ENCODE measurements at regions not wholly inside any gene's neighbourhood (a gene's known extent, or its start where the extent isn't known, plus 50 kb on each side); places are given as distances from the start of the nearest gene placed in this dataset.

DNA sequence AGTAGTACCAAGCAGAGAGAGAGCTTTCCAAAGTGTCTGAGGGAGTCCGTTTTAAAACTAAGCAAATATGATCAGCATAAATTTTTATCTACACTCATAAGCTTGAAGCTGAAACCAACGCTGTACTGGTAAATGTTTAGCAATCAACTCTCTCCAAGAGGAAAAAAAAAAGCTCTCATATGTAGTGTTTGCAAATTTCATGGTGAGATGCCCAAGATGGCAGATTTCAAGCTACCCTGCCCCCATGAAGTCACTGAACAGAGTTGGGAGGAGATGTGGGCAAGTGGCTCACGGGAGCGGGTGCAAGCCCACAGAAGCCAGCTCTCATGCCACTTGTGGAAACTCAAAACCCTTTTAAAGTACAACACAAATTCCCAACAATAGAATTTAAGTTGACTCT is 475.8 kb downstream of the BCAT1 start:
- Histone ChIP-seq H3K4me1 (peaks cover 0 to 13% (median 0%) of the 10 kb centered on the region in 4 donors), H3K9me3 (no peaks in the 10 kb centered on the region), H3K36me3 (no peaks in the 10 kb centered on the region), H3K27me3 (no peaks in the 10 kb centered on the region), H3K27ac (no peak overlapping the region), H3K4me3 (no peak overlapping the region)
- TF ChIP-seq, protein P1, sequence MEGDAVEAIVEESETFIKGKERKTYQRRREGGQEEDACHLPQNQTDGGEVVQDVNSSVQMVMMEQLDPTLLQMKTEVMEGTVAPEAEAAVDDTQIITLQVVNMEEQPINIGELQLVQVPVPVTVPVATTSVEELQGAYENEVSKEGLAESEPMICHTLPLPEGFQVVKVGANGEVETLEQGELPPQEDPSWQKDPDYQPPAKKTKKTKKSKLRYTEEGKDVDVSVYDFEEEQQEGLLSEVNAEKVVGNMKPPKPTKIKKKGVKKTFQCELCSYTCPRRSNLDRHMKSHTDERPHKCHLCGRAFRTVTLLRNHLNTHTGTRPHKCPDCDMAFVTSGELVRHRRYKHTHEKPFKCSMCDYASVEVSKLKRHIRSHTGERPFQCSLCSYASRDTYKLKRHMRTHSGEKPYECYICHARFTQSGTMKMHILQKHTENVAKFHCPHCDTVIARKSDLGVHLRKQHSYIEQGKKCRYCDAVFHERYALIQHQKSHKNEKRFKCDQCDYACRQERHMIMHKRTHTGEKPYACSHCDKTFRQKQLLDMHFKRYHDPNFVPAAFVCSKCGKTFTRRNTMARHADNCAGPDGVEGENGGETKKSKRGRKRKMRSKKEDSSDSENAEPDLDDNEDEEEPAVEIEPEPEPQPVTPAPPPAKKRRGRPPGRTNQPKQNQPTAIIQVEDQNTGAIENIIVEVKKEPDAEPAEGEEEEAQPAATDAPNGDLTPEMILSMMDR (IDR thresholded peaks at IDR 0.05) = no peak
- intact Hi-C loops (cut with DNase I; ENCODE audit: low total_unique reads) = no loop called here
- no peak for DNase-seq

DNA sequence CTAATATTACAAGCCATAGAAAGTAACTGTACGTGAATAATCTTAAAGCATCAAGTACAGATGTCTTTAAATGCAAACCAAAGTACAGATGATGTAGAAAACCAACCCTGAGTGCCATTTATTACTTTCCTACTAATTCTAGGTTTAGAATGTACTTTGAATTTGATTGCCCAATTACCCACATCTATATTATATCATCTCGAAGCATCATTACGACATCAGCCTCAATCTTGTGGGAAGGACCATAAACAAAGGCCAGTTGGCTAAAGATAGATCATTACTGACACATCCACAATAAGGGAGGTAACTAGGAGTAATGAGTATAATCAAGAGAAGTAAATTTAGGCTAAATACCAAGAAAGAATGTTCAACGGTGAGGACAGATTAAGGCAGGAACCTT is 478.9 kb downstream of the BCAT1 start:
- intact Hi-C loops (cut with DNase I; ENCODE audit: low total_unique reads) = no loop called here
- H3K27ac ChIP-seq = no peak overlapping the region
- TF ChIP-seq, protein P1 (IDR thresholded peaks at IDR 0.05) = no peak
- peaks cover 0 to 21% (median 0%) of the 10 kb centered on the region in 4 donors for H3K4me1 ChIP-seq
- H3K27me3 ChIP-seq = no peaks in the 10 kb centered on the region
- no peak overlapping the region for H3K4me3 ChIP-seq
- DNase-seq = no peak
- no peaks in the 10 kb centered on the region for H3K9me3 ChIP-seq
- H3K36me3 ChIP-seq = no peaks in the 10 kb centered on the region

DNA sequence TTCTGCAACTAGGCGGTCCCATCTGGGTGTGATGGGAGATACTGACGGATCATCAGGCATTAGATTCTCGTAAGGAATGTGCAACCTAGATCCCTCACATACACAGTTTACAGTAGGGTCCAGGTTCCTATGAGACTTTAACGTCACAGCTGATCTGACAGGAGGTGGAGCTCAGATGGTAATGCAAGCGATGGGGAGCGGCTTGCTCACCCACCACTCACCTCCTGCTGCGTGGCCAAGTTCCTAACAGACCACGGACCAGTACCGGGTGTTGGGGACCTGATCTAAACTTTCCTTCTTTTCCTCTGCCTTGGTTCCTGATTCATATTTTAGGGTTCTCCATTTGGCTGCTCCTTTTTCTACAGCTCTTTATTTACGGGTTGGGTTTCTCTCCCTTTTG is 479.8 kb downstream of the BCAT1 start:
- intact Hi-C loops (cut with DNase I; ENCODE audit: low total_unique reads) = no loop called here
- no peaks in the 10 kb centered on the region for H3K36me3 ChIP-seq
- H3K4me1 ChIP-seq = peaks cover 0 to 21% (median 0%) of the 10 kb centered on the region in 4 donors
- H3K27ac ChIP-seq = no peak overlapping the region
- no peaks in the 10 kb centered on the region for H3K27me3 ChIP-seq
- H3K4me3 ChIP-seq = no peak overlapping the region
- DNase-seq = no peak
- H3K9me3 ChIP-seq = no peaks in the 10 kb centered on the region
- TF ChIP-seq, protein P1 (IDR thresholded peaks at IDR 0.05) = no peak

GRCh38 chr12:24467226-24467625 is 481.7 kb downstream of the BCAT1 start:
- H3K4me1 ChIP-seq = peaks cover 0 to 21% (median 0%) of the 10 kb centered on the region in 4 donors
- no peak overlapping the region for H3K27ac ChIP-seq
- H3K36me3 ChIP-seq = no peaks in the 10 kb centered on the region
- intact Hi-C loops (cut with DNase I; ENCODE audit: low total_unique reads) = no loop called here
- TF ChIP-seq, protein P1 (IDR thresholded peaks at IDR 0.05) = no peak
- no peaks in the 10 kb centered on the region for H3K27me3 ChIP-seq
- DNase-seq = no peak
- no peak overlapping the region for H3K4me3 ChIP-seq
- no peaks in the 10 kb centered on the region for H3K9me3 ChIP-seq

DNA sequence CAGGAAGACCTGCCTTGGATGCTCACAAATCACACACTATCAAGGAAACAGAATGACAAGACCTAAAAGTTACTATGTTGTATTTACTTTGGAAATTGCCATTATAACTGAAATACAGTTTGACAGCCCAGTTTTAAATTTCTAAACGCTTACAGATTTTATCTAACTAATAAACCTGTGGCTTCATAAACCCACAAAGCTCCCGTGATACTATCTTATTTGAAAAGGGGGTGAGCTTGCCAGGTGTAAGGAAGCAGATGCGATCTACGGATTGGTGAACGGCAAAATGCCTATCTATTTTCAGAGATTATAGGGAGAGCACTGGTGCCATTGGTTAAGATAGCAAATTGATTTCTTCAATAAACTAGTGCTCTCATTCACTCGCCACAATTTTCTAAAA is 485.5 kb downstream of the BCAT1 start:
- TF ChIP-seq, protein P1 (IDR thresholded peaks at IDR 0.05) = no peak
- no peaks in the 10 kb centered on the region for H3K27me3 ChIP-seq

DNA sequence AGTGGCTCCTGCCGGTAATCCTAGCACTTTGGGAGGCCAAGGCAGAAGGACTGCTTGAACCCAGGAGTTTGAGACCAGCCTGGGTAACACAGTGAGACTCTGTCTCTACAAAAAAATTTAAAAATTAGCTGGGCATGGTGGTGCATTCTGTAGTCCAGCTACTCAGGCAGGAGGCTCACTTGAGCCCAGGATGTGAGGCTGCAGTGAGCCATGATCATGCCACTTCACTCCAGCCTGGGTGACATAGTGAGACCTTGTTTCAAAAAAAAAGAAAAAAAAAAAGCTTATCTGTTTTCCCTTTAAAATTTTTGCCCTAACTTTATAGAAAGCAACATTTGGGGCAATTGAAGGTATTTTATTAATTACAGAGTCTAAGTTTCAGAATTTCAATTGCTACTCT is 486.0 kb downstream of the BCAT1 start:
- no peak for DNase-seq
- H3K27ac ChIP-seq = no peak overlapping the region
- H3K9me3 ChIP-seq = no peaks in the 10 kb centered on the region
- no peak overlapping the region for H3K4me3 ChIP-seq
- no peaks in the 10 kb centered on the region for H3K36me3 ChIP-seq
- intact Hi-C loops (cut with DNase I; ENCODE audit: low total_unique reads) = no loop called here
- TF ChIP-seq, protein P1 (IDR thresholded peaks at IDR 0.05) = no peak
- no peaks in the 10 kb centered on the region for H3K27me3 ChIP-seq
- peaks cover 0 to 15% (median 0%) of the 10 kb centered on the region in 4 donors for H3K4me1 ChIP-seq

More for the DNA sequence above, 485.5 kb downstream of the BCAT1 start:
- Histone ChIP-seq H3K27ac (no peak overlapping the region), H3K4me1 (peaks cover 0 to 15% (median 0%) of the 10 kb centered on the region in 4 donors), H3K9me3 (no peaks in the 10 kb centered on the region), H3K4me3 (no peak overlapping the region), H3K36me3 (no peaks in the 10 kb centered on the region)
- intact Hi-C loops (cut with DNase I; ENCODE audit: low total_unique reads) = no loop called here
- DNase-seq = no peak
